H1 (cell line): ENCODE measurements at regions not wholly inside any gene's neighbourhood (a gene's known extent, or its start where the extent isn't known, plus 50 kb on each side); places are given as distances from the start of the nearest gene placed in this dataset.

Experiments used
- EZH2 ChIP-seq: fragments of 200-600 bp; sonication (generic); IDR thresholded peaks from 2 replicates; pipeline ENCODE4 v1.7.1; 2012; ENCODE audit warnings: low read depth, mild to moderate bottlenecking, moderate library complexity, low read length, inconsistent platforms; ENCODE audit not compliant: severe bottlenecking
- NRF1 ChIP-seq: IDR thresholded peaks from 2 replicates; pipeline ENCODE4 v1.6.1; 2011; ENCODE audit warnings: mild to moderate bottlenecking, low read depth, low read length, improper control_type of control experiment
- SP2 ChIP-seq: IDR thresholded peaks from 2 replicates; pipeline ENCODE4 v1.6.1; 2012; ENCODE audit warnings: mild to moderate bottlenecking, low read length, inconsistent platforms
- SUZ12 ChIP-seq: fragments of 200-600 bp; sonication (generic); IDR thresholded peaks from 2 replicates; pipeline ENCODE4 v1.6.1; 2012; ENCODE audit warnings: mild to moderate bottlenecking, inconsistent platforms, low read length, moderate library complexity, mixed read lengths
- TF ChIP-seq, protein P1 (sequence below): IDR thresholded peaks from 2 replicates; pipeline ENCODE4 v1.6.1; 2012; ENCODE audit warnings: inconsistent platforms

DNA sequence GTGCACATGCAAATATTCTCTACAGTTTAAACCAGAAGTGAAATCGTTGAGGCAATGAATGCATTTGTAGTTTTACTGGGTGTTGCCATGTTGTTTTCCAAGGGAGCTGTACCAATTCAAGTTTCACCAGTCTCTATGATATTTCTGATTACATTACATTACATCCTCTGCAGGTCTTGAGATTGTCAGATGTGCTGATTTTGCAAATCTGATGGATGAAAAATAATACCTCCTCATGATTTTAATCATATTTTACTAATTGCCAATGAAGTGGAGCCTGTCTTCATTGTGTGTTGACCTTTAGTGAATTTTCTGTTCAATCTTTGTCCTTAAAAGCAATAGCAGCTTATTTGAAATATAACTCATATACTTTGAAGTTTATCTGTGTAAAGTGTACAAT is 282.4 kb downstream of the NR2F2 start (continued):
- no peak for TF ChIP-seq SP2
- no peak for TF ChIP-seq NRF1
- no peak for TF ChIP-seq EZH2
- TF ChIP-seq, protein P1, sequence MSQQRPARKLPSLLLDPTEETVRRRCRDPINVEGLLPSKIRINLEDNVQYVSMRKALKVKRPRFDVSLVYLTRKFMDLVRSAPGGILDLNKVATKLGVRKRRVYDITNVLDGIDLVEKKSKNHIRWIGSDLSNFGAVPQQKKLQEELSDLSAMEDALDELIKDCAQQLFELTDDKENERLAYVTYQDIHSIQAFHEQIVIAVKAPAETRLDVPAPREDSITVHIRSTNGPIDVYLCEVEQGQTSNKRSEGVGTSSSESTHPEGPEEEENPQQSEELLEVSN = no peak
- no peak for TF ChIP-seq SUZ12
